ENCODE measurements at regions not wholly inside any gene's neighbourhood (a gene's known extent, or its start where the extent isn't known, plus 50 kb on each side); places are given as distances from the start of the nearest gene placed in this dataset.

DNA sequence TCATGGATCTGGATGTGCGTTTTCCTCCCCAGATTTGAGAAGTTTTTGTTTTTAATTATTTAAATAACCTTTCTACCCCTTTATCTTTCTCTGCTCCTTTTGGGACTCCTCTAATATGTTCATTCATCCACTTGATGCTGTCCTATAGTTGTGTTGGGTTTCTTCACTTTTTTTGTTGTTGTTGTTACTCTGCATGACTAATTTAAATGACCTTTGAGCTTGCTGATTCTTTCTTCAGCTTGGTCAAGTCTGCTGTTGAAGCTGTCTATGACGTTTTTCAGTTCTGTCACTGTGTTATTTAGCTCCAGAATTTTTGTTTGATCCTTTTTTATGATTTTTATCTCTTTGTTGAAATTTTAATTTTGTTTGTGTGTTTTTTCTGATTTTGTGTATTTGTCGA, 463.6 kb upstream of the ALCAM start:
- TF ChIP-seq POLR2A (IDR thresholded peaks at IDR 0.05): no peak
- TF ChIP-seq, protein P1, sequence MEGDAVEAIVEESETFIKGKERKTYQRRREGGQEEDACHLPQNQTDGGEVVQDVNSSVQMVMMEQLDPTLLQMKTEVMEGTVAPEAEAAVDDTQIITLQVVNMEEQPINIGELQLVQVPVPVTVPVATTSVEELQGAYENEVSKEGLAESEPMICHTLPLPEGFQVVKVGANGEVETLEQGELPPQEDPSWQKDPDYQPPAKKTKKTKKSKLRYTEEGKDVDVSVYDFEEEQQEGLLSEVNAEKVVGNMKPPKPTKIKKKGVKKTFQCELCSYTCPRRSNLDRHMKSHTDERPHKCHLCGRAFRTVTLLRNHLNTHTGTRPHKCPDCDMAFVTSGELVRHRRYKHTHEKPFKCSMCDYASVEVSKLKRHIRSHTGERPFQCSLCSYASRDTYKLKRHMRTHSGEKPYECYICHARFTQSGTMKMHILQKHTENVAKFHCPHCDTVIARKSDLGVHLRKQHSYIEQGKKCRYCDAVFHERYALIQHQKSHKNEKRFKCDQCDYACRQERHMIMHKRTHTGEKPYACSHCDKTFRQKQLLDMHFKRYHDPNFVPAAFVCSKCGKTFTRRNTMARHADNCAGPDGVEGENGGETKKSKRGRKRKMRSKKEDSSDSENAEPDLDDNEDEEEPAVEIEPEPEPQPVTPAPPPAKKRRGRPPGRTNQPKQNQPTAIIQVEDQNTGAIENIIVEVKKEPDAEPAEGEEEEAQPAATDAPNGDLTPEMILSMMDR (IDR thresholded peaks at IDR 0.05): no peak
- no peak for TF ChIP-seq POLR2AphosphoS5 (IDR thresholded peaks at IDR 0.05; ENCODE audit: insufficient read depth in 1 of 2, low read depth in 1 of 2)
